HG03432 (cell line): ENCODE measurements at regions not wholly inside any gene's neighbourhood (a gene's known extent, or its start where the extent isn't known, plus 50 kb on each side); places are given as distances from the start of the nearest gene placed in this dataset.
"Not testable (repeated sequence)": the region's sequence is repeated elsewhere in the genome, so short reads cannot be mapped to it uniquely, and the experiment has no call there.

Source experiments
- ATAC-seq: cut with Tn5 transposase; IDR thresholded peaks from one replicate; pipeline ENCODE4 v1.9.1; 2021; ENCODE audit warnings: mild to moderate bottlenecking, moderate library complexity; ENCODE audit not compliant: unreplicated experiment

DNA sequence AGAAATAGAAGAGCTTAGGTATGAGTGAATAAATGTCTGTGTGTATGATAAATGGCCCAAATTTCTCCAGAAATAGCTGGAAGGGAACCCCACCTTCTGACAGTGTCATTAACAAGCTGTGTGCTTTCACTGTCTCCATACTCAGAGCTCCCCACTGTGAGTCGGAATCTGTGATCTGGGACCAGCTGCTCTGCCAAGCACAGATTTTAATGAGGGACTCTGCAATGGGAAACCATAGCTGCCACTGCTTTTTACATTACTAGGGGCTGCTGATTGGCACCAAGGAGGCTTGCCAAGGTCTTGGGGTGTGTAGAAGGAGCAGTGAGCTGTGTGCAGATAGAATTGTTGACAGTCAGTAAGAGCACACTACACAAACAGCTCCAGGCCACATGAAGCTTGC, 244.2 kb upstream of the CCDC196 start:
- no peak for ATAC-seq

DNA sequence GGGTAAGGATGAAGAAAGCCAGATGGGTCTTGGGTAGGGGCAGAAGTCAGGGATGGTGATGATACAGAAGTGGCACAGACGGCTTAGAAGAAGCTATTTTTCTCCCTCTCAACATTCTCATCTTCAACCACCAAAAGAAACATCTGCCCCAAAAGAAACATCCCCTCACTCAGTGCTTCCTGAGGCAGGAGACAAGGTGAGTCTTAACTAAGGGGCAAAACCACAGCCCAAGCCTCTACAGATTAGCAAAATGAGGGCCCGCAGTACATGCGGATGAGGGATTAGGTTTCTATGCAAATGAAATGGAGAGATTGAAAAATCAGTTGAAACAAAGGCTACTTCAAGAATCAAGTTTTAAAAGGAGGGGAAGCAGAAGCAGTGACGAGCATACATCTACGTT, 241.3 kb upstream of the CCDC196 start:
- no peak for ATAC-seq

DNA sequence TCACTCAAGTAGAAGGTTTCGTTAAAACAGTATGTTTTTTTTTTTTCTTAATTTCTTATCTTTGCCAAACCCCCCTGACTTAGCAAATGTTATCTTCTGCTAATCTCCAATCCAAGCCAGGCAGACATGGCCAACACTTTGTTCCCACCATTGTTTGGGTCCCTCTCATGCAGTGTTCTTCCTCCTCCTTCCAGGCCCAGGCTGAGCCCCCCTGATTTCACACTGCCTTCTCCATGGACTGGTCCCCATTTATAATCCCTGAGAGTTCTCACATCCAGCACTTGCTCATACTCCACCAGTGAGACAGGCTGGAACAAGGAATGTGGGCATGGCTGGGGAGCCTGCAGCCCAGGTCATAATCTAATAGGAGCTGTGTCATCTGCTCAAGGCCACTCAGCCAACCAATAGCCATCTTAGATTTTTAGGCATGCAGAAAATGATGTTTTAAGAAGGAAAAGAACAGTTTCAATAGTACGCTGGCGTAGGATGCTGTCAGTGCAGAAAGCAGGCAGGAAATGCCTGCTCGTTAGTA, 238.4 kb upstream of the CCDC196 start:
- ATAC-seq: no peak

DNA sequence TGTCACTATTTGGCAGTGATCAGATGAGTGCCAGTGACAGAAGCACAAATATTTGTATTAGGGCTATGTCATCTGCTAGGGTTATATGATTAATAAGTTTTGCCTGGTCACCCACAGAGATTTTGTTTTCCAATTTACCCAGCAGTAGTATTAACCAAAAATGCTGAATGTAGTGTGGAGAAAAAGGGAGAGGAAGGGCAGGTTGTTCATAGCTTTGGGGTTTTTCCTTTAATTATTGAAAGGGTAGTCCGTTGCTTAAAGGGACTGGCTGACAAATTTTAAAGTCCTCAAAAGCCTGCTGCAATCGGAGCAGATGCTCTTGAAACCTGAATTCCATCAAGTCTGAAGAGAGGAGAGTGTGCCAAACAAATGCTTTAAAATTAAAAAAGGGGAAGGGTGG, 237.9 kb upstream of the CCDC196 start:
- no peak for ATAC-seq

DNA sequence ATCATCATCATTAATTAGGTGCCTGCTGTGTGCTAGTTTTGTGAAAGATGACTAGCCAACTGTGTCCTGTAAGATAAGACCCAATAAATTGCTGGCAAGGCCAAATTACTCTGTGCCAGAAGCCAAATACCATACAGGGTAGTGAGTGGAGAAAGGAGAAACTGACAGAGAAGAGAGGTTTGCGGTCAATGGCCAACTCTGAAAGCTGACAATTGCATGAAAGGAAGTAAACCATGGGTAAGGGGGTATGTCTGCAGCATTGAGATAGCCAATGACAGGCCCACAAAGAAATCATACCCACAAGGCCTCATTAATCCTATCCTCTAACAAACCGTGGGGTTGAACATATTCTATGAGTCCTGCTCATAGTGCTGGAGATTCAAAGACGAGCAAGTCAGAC, 236.6 kb upstream of the CCDC196 start:
- no peak for ATAC-seq

DNA sequence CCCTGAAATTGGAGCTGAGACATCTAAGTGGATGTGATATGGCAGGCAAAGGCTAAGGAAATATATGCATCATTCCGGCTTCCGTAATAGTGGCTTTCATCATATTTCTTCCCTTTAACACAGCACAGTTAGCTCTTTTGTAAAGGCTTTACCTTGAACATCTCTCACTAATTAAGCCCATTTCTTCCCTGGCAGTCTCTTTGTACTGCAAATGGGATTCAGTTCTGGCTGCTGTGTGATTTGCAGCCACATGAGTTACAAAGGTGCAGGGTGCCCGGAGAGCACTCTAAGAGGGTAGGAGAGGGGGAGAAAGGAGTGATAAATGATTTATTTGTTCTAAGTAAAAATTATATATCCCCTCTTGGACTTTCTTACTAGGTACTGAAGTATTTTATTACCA, 232.1 kb upstream of the CCDC196 start:
- no peak for ATAC-seq

DNA sequence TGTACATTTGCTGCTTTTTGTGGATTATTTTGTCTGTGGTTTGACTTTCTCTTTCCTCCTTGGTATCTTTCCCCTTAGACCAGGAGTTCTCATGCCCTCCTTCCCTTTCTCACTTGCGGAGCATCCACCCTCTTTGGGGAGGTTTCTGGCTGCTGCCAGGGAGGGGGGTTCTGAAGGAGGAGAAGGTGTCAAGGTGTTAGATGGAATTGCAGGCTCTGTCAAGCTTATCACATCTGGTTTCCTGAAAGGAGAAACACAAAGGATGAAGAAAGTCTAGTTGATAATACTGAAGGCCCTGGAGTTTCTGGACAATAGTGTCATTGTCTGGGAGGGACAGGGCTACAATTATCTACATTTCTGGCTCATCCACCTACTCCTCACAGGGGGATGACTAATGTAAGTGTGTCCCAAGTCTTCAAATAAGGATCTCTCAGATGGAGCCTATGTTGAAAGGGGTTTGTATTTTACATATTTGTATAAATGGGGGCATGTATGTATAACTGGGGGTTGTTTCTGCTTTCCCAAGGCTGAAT, 217.3 kb upstream of the CCDC196 start:
- ATAC-seq: no peak

DNA sequence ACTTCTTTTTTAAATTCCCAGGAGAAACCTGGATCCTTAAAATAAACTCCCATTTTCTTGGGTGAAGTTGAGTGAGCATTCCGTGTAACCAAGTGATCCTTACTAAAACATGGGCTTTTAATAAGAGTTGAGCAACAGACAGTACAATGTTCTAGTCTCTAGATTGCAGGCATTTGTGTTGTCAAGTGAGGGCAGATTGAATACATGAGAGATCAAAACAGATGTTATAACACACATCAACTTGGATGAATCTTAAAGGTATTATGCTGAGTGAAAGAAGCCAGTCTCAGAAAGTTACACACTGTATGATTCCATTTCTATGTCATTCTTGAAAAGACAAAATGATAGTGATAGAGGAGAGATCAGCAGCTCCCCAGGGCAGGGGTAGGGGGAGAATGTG, 213.9 kb upstream of the CCDC196 start:
- no peak for ATAC-seq

DNA sequence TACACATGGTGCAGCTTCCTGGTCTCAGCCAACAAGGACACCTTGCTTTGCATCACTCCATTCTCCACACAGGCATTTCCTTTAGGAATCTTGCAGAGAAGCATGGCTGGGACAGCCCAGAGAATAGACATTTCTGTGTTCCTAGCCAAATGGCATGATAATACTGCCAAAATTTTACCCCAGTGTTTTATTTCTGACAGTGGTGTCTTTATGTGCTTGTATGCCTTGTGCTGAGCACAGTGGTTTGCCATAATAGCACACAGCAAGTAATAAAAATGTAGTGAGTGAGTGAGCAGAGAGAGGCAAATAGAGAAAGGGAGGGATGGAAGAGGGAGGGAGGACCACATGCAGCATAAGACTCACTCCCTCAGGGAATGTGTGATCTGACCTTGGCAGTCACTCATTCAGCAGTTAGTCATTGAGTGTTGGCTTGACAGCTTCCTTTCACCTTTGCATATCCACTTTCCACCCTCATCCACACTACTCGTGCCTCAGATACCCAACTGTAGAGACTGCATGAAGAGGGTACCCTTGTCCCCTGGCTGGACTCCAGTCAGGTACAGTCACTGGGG, 212.8 kb upstream of the CCDC196 start:
- no peak for ATAC-seq

DNA sequence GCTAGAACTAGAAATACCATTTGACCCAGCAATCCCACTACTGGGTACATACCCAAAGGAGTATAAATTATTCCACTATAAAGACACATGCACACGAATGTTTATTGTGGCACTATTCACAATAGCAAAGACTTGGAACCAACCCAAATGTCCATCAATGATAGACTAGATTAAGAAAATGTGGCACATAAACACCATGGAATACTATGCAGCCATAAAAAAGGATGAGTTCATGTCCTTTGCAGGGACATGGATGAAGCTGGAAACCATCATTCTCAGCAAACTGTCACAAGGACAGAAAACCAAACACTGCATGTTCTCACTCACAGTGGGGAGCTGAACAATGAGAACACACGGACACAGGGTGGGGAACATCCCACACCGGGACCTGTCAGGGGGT, 207.8 kb upstream of the CCDC196 start:
- ATAC-seq: not testable (repeated sequence)

DNA sequence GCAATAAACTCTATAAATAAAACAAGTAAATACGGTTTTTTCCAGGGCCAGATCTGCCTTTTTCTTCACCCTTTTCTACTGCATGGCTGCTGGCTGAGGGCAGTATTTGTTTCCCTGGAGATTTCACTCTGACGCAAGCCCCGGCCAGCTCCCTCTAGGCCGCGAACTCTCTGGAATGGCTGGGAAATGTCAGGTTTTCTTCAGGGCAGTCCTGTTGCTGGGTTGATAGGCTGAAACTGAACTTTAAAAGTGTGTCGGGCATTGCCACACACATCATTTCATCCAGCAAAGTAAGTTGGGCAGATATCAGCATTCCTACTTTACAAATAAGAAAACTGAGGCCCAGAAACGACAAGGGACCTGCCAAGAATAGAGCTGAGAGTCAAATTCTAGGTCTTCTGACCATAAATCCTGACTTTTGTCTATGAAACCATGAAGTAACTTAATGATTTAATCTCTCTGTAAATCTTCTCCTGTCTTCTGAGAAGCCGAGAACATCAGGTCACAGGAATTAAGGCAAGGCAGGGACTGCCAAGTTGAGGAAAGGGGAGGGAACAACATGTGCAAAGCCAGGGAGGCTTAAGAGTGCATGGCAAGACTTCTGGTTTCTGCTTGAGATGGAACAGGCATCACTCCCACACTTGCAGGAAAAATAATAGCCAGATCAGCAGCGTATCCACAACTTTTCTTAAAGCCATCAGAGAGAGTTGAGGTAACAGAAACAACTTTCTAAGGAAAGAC, 205.0 kb upstream of the CCDC196 start:
- no peak for ATAC-seq

DNA sequence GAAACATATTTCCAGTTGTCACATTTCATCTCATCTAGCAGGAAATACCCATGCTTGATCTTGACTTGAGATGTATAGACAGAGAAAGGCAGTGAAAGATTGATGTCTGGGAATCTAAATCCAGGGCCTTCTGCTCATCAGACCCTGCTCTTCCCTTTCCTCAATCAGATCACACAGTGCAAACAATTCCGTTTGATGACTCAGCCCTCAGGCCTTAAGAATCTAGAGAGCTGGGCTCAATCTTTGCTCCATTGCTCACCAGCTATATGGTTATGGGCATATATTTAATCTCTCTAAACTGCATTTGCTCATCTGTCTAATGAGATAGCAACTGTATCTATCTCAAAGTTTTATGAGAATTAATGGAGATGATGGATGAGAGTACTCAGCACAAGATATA, 201.8 kb upstream of the CCDC196 start:
- no peak for ATAC-seq

DNA sequence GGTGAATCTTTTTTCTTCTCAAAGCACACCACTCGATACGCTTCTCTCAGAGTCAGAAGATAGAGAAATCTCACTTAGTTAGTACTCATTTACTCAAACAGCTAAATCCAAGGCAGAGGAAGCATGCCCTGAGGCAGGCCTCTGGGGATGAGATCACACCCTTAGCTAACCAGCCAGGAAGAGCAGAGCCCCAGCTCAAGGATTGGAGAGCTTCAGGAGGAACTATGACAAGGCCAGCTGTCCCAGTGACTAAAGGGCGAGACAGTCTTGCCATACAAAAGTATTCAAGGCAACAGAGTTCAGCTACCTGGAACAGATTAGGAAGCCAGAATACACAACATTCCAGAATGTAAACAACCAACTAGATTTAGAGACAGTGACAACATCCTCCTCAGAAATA, 197.7 kb upstream of the CCDC196 start:
- no peak for ATAC-seq

DNA sequence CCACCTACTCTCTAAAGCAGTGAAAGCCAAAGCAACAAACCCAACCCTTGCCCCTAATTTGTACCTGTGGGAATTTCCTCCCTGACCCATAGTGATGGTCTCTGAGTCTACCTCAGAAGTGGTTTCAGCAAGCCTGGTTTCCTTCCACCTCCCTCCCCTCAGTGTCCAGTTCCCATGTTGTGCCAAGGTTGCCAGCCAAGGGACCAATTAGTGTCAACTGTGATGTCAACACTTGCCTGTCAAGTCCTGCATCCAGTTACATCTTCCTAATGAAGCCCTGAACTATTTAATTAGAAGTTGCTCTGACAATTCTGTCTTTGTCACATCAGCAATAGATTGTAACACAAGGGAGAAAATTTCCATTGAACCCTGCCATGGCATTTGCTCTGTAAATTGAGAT, 194.4 kb upstream of the CCDC196 start:
- ATAC-seq: no peak

DNA sequence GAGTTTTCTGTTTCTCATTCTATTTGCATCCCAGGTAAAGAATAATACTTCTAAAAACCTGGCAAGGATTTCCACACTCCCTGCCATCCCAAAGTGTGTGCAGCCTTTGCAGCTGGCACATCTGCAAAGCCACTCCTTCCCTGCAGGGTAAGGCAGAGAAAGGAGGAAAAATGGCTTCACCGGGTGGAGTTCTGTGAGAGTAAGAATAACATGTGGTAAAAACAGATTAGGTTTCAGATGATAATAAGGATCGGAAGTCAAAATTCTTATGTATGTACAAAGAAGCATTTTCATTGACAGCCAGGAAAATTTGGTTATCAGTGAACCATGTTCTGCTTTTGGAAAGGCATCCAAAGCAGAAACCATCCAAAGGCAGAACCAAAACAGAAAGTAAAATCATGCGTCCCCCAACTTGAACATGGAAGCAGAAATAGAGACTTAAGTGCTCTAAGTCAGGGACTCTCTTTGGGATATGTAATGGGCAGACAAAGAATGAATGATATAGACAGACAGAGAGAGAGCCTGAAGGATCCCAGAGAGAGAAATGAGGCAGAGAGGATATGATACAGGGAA, 192.6 kb upstream of the CCDC196 start:
- no peak for ATAC-seq

DNA sequence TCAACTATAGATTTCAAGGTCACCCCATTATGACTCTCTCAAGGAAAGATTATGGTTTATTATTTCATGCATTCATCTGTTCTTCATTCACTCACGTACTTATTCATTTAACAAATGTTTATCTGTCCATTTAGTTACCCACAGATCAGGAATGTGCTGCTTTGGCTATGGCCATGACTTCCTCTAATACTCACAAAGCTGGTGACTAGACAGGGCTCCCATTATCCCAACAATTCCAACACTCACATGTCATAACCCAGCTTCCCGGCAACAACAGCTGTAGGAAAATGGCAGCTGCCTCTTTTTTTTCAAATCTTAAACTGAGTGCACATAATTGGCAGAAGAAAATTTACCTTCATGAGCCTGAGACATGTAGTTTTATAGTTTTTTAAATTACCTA, 190.8 kb upstream of the CCDC196 start:
- no peak for ATAC-seq

DNA sequence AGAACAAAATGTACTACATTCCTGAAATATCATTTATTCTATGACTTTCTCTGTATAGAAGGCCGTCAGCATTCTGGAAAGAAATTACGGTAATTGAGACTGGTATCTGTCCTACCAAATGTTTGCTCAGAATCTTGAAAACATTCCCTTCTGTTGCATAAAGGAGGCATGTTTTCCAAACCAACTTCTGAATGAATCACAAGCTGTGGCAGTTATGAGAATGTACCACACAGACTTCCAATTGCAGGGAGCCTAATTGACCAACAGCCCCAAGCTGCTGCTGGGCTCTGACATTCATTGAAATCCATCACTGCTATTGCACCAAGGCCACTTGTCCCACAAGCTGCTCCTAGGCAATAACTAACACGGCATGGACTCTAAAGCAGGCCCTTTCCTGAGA, 185.3 kb upstream of the CCDC196 start:
- ATAC-seq: no peak

DNA sequence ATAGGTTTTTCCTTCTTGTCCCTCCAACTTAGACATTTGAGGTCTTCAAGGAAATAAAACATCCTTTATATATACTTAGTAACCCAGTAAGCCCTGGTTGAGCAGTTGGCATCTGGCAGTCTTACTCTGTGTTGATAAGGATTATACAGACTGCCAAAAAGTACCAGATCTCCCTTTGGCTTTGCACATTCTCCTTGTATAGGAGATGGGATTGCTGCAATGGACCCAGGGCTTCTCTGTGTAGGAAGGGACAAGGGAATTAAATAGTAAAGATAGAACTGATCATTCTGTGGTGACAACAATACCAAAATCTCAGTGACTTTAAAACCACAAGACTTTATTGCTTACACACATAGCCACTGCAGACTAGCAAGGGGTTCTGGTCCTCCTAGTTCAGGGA, 180.1 kb upstream of the CCDC196 start:
- no peak for ATAC-seq

DNA sequence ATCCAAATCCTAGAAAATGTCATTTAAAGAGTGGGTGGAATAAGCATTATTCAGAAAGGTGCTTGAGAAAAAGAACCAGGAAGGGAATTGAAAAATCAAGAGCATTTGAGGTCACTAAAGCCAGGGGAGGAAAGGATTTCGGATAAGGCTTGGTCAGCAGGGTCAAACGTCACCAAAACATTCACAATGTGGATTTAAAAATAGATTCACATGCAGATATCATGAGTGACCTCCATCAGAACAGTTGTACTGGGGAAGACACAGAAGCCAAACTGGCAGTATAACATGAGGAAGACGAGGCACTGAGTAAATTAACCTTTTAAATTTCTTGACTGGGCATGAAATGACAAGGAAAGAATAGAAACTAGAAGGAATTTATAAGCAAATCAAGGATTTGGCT, 175.1 kb upstream of the CCDC196 start:
- no peak for ATAC-seq

DNA sequence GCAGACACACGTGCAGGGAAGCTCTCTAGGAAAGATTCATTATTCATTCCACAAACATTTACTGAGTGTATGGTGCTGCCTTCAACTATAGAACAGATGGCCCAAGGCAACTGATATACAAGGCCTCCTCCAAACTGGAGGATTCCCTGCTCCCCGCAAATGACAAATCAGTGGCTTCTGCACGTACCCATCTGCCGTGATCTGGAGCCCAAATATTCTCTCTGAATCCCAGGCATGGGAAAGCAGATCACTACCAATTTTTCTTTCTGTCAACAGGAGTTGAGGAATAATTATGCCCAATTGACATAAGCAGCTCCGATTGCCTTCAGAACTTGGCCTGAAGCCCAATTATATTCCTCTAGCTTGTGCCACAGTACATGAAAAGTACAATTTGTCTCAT, 174.2 kb upstream of the CCDC196 start:
- no peak for ATAC-seq

DNA sequence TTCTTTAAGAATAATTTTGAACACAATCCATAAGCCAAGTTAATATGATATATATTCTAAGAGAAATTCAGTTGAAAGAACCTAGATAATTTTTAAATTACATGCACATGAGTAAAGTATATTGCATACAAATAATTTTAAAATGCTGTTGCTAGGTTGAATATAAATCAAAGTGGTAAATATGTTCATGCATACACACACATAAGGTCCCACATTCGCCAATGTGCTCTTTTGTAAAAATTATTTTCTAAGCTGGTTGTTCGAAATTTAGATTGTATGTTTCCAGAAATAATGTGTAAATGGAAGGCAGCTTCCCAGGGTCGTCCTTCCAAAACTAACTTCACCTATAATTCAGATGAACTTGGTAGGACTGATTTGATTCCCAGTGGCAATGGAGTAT, 173.7 kb upstream of the CCDC196 start:
- ATAC-seq: no peak

DNA sequence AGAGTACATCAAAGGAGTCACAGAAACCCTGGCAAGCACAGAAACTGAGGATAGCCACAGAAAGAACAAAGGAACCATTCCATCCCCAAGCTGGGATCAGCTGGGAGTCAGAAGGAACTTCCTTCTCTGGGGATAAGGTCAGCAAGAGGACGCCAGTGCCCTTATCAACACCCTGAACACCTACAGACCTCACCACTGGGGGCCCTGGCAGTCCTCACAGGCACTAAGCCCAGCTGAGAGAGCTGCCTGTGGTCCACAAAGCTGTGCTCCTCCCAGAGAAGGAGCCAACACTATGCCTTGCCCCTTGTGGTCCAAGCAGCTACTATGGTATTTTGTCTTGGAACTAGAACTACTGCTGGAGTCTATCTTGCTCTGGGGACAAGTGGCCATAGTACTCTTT, 171.1 kb upstream of the CCDC196 start:
- ATAC-seq: no peak
